Astrocyte (in vitro differentiated cells and primary cell): ENCODE measurements at regions not wholly inside any gene's neighbourhood (a gene's known extent, or its start where the extent isn't known, plus 50 kb on each side); places are given as distances from the start of the nearest gene placed in this dataset.

ENCODE experiments used
- DNase-seq: peaks from one replicate; pipeline ENCODE4 v3.0.0-alpha.2; 2010; ENCODE audit warnings: low read depth
- FAIRE-seq: peaks from 2 replicates; lab custom pipeline; 2011; peaks lifted over from hg19 to GRCh38; lab: Jason Lieb, UNC
- H2AFZ ChIP-seq: 2 replicates; pipeline ENCODE4 v1.6.0; 2012; ENCODE audit warnings: low read depth, low read length, inconsistent platforms
- H3K27ac ChIP-seq: 2 replicates; pipeline ENCODE4 v1.5.1; 2011; ENCODE audit warnings: low read depth, low read length, inconsistent platforms
- H3K27me3 ChIP-seq: 2 replicates; pipeline ENCODE4 v1.6.0; 2011; ENCODE audit warnings: low read length, inconsistent platforms; ENCODE audit not compliant: insufficient read depth
- H3K36me3 ChIP-seq: 2 replicates; pipeline ENCODE4 v1.5.1; 2011; ENCODE audit warnings: low read length, inconsistent platforms; ENCODE audit not compliant: insufficient read depth
- H3K4me1 ChIP-seq: 2 replicates; pipeline ENCODE4 v1.5.1; 2011; ENCODE audit warnings: low read length, inconsistent platforms; ENCODE audit not compliant: insufficient read depth
- H3K4me2 ChIP-seq: 2 replicates; pipeline ENCODE4 v1.6.0; 2012; ENCODE audit warnings: low read length, inconsistent platforms
- H3K4me3 ChIP-seq: 2 replicates; pipeline ENCODE4 v1.5.1; 2011; ENCODE audit warnings: low read depth, mild to moderate bottlenecking, low read length, inconsistent platforms; ENCODE audit not compliant: insufficient read depth
- H3K79me2 ChIP-seq: 2 replicates; pipeline ENCODE4 v1.6.0; 2012; ENCODE audit warnings: mild to moderate bottlenecking, low read length, inconsistent platforms; ENCODE audit not compliant: insufficient read depth
- H3K9ac ChIP-seq: 2 replicates; pipeline ENCODE4 v1.6.0; 2012; ENCODE audit warnings: mild to moderate bottlenecking, low read length, inconsistent platforms
- H3K9me3 ChIP-seq: 2 replicates; pipeline ENCODE4 v1.5.1; 2012; ENCODE audit warnings: low read depth, mild to moderate bottlenecking, low read length, inconsistent platforms; ENCODE audit not compliant: insufficient read depth
- H4K20me1 ChIP-seq: 2 replicates; pipeline ENCODE4 v1.6.0; 2012; ENCODE audit warnings: low read length, inconsistent platforms; ENCODE audit not compliant: insufficient read depth
- H3K27ac Mint-ChIP-seq: one replicate; pipeline ENCODE4 v1.8.0; 2021; ENCODE audit warnings: mild to moderate bottlenecking, mixed read lengths; ENCODE audit not compliant: unreplicated experiment
- H3K27me3 Mint-ChIP-seq: one replicate; pipeline ENCODE4 v1.8.0; 2021; ENCODE audit warnings: low read depth, mixed read lengths; ENCODE audit not compliant: unreplicated experiment
- H3K36me3 Mint-ChIP-seq: one replicate; pipeline ENCODE4 v1.8.0; 2021; ENCODE audit warnings: low read depth, mixed read lengths; ENCODE audit not compliant: unreplicated experiment
- H3K4me1 Mint-ChIP-seq: one replicate; pipeline ENCODE4 v1.8.0; 2021; ENCODE audit warnings: low read depth, mixed read lengths; ENCODE audit not compliant: unreplicated experiment
- H3K4me3 Mint-ChIP-seq: one replicate; pipeline ENCODE4 v1.8.0; 2021; ENCODE audit warnings: mild to moderate bottlenecking, moderate library complexity, mixed read lengths; ENCODE audit not compliant: unreplicated experiment
- H3K9me3 Mint-ChIP-seq: one replicate; pipeline ENCODE4 v1.8.0; 2021; ENCODE audit warnings: mild to moderate bottlenecking, mixed read lengths; ENCODE audit not compliant: unreplicated experiment
- EZH2 ChIP-seq: IDR thresholded peaks from 2 replicates; pipeline ENCODE4 v1.6.1; 2012; ENCODE audit warnings: mild to moderate bottlenecking, low read length, inconsistent platforms; ENCODE audit not compliant: insufficient read depth
- TF ChIP-seq, protein P1 (sequence below): IDR thresholded peaks from 2 replicates; pipeline ENCODE4 v1.5.1; 2011; ENCODE audit warnings: low read depth, mild to moderate bottlenecking, inconsistent platforms, low read length, moderate library complexity; ENCODE audit not compliant: insufficient read depth

DNA sequence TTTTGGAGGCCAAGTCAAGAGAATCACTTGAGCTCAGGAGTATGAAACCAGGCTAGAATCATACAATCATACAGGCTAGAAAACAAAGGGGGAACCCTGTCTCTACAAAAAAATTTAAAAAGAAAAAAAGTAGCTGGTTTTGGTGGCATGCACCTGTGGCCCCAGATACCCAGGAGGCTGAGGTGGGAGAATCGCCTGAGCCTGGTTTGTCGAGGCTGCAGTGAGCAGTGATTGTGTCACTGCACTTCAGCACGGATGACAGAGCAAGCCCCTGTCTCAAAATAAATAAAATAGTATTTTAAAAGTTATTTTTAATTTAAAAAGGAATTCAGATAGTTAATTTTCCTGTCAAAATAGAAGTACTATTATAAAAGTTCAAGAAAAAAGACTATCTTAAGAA, 369.1 kb upstream of the SLITRK5 start:
- FAIRE-seq (no peak), DNase-seq (no peak)
- no peak overlapping the region for H2AFZ ChIP-seq
- H3K9me3 Mint-ChIP-seq, result no peaks in the 10 kb centered on the region
- H3K36me3 ChIP-seq, result no peaks in the 10 kb centered on the region
- no peak overlapping the region for H3K4me2 ChIP-seq
- no peak overlapping the region for H3K4me3 Mint-ChIP-seq
- no peaks in the 10 kb centered on the region for H3K9me3 ChIP-seq
- no peaks in the 10 kb centered on the region for H3K79me2 ChIP-seq
- TF ChIP-seq, protein P1, sequence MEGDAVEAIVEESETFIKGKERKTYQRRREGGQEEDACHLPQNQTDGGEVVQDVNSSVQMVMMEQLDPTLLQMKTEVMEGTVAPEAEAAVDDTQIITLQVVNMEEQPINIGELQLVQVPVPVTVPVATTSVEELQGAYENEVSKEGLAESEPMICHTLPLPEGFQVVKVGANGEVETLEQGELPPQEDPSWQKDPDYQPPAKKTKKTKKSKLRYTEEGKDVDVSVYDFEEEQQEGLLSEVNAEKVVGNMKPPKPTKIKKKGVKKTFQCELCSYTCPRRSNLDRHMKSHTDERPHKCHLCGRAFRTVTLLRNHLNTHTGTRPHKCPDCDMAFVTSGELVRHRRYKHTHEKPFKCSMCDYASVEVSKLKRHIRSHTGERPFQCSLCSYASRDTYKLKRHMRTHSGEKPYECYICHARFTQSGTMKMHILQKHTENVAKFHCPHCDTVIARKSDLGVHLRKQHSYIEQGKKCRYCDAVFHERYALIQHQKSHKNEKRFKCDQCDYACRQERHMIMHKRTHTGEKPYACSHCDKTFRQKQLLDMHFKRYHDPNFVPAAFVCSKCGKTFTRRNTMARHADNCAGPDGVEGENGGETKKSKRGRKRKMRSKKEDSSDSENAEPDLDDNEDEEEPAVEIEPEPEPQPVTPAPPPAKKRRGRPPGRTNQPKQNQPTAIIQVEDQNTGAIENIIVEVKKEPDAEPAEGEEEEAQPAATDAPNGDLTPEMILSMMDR, result no peak
- no peak for TF ChIP-seq EZH2
- no peak overlapping the region for H3K27ac Mint-ChIP-seq
- no peak overlapping the region for H3K9ac ChIP-seq
- H3K4me3 ChIP-seq, result no peak overlapping the region
- no peaks in the 10 kb centered on the region for H3K27me3 Mint-ChIP-seq
- H3K4me1 Mint-ChIP-seq, result peaks cover 1% of the 10 kb centered on the region
- no peaks in the 10 kb centered on the region for H3K4me1 ChIP-seq
- no peaks in the 10 kb centered on the region for H3K27me3 ChIP-seq
- H3K27ac ChIP-seq, result no peak overlapping the region
- H3K36me3 Mint-ChIP-seq, result no peaks in the 10 kb centered on the region
- no peaks in the 10 kb centered on the region for H4K20me1 ChIP-seq

GRCh38 chr13:87302931-87303330, 368.2 kb upstream of the SLITRK5 start:
- H3K36me3 ChIP-seq, result no peaks in the 10 kb centered on the region
- no peaks in the 10 kb centered on the region for H4K20me1 ChIP-seq
- Mint-ChIP-seq H3K4me3 (no peak overlapping the region), H3K27ac (no peak overlapping the region), H3K36me3 (no peaks in the 10 kb centered on the region), H3K4me1 (no peaks in the 10 kb centered on the region), H3K27me3 (no peaks in the 10 kb centered on the region), H3K9me3 (no peaks in the 10 kb centered on the region)
- no peak overlapping the region for H3K4me3 ChIP-seq
- DNase-seq (no peak), FAIRE-seq (no peak)
- no peak overlapping the region for H3K27ac ChIP-seq
- H3K79me2 ChIP-seq, result no peaks in the 10 kb centered on the region
- no peak overlapping the region for H3K9ac ChIP-seq
- H3K27me3 ChIP-seq, result no peaks in the 10 kb centered on the region
- TF ChIP-seq, protein P1, result no peak
- TF ChIP-seq EZH2, result no peak
- H3K4me2 ChIP-seq, result no peak overlapping the region
- no peaks in the 10 kb centered on the region for H3K9me3 ChIP-seq
- no peaks in the 10 kb centered on the region for H3K4me1 ChIP-seq
- no peak overlapping the region for H2AFZ ChIP-seq

DNA sequence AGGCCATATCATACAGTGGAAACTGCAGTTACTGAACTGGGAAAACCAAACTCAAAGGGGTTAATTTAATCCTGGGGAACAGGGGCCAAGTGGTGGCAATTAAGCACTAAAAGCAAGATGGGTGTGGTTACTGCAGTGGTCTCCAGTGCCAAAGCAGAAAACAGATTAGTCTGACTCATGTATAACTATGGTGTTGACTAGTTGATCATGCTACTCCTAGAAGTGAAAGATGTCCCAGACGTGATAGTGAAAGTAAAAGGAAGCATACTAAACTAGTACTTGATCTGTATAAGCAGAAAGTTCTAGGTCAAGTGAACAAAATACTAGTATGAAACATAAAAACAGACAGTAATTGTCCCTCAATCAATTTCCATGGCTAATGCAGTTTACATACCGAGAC, 360.0 kb upstream of the SLITRK5 start:
- Mint-ChIP-seq H3K27ac (no peak overlapping the region), H3K27me3 (no peaks in the 10 kb centered on the region), H3K4me1 (no peaks in the 10 kb centered on the region), H3K4me3 (no peak overlapping the region), H3K9me3 (no peaks in the 10 kb centered on the region), H3K36me3 (no peaks in the 10 kb centered on the region)
- Histone ChIP-seq H2AFZ (no peak overlapping the region), H3K27ac (no peak overlapping the region), H3K27me3 (no peaks in the 10 kb centered on the region), H3K9ac (no peak overlapping the region), H3K79me2 (no peaks in the 10 kb centered on the region), H3K9me3 (no peaks in the 10 kb centered on the region), H4K20me1 (no peaks in the 10 kb centered on the region), H3K4me1 (no peaks in the 10 kb centered on the region), H3K36me3 (no peaks in the 10 kb centered on the region), H3K4me2 (no peak overlapping the region), H3K4me3 (no peak overlapping the region)
- FAIRE-seq (no peak), DNase-seq (no peak)
- TF ChIP-seq, protein P1, result no peak
- TF ChIP-seq EZH2, result no peak
